ENCODE measurements at regions not wholly inside any gene's neighbourhood (a gene's known extent, or its start where the extent isn't known, plus 50 kb on each side); places are given as distances from the start of the nearest gene placed in this dataset.

DNA sequence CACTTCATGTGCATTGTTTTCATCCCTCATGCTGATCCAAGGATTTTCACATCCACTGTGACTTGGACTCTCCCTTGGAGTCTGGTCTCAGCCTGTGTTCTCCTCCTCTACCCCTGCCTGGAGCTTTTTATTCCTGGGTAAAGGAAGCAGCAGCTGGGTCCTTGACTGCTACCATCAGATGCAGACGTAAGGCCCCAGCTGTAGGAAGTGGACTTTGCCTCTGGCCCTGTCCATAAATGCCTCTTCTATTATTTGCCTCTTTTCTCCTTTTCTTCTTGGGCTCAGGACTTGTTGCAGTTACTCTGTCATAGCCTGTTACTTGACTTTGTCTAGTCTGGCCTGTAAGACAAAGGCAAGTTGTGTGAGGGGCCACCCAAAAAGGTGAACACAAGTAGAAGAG, 303.8 kb downstream of the NXPE2 start:
- Mint-ChIP-seq H3K4me3 (no peak overlapping the region), H3K27ac (no peak overlapping the region), H3K9me3 (no peaks in the 10 kb centered on the region), H3K36me3 (ENCODE audit: low read depth) (no peaks in the 10 kb centered on the region), H3K4me1 (ENCODE audit: low read depth) (no peaks in the 10 kb centered on the region), H3K27me3 (ENCODE audit: insufficient read depth) (no peaks in the 10 kb centered on the region)
- DNase-seq (ENCODE audit: low spot score): no peak
- intact Hi-C loops (cut with micrococcal nuclease): no loop called here

DNA sequence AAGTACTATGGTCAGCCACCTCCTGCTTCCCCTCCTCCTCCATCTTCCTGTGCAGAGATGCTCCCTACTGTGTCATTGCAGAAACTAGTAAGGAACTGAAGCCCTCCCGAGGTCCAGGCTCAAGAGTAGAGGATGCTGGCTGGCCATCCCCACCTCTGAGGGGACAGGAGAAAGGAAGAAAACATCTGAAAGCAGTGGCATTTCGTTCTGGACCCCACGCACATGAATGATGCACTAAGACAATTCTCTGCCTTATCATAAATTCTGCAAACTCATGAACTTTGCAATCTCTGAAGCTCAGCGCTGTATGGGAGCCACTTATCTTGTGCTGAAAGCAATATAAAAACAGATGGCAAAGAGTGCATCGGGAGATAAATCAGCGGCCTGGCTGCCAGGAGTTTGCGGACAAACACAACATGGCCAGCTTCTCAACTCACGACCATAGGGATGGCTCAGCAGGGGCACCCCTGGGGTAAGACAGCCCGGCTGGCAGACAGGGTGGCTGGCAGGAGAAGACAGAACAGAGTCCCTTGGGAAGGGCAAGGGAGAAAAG, 306.4 kb downstream of the NXPE2 start:
- Mint-ChIP-seq H3K27ac (no peak overlapping the region), H3K36me3 (ENCODE audit: low read depth) (no peaks in the 10 kb centered on the region), H3K9me3 (no peaks in the 10 kb centered on the region), H3K4me3 (no peak overlapping the region), H3K27me3 (ENCODE audit: insufficient read depth) (no peaks in the 10 kb centered on the region), H3K4me1 (ENCODE audit: low read depth) (no peaks in the 10 kb centered on the region)
- intact Hi-C loops (cut with micrococcal nuclease): no loop called here
- DNase-seq (ENCODE audit: low spot score): no peak

DNA sequence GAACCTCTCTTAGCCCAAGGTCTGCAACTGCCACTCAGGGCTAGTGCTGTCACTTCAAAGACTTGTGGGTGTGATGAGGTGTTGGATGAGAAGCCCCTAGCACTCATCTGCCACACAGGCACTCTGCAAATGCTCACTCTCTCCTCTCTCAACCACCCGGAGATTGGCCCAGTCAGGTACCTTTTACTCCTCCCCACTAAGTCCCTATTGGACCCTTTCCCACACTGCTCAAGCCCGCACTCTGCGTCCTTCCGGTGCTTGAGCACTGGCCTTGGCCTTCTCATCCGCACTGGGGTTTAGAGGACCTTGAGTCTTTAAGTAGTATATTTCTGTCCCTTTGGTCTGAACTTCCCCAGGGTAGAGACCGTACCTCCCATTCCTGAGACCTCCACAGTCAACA, 308.0 kb downstream of the NXPE2 start:
- H3K27ac Mint-ChIP-seq: no peak overlapping the region
- H3K4me1 Mint-ChIP-seq (ENCODE audit: low read depth): no peaks in the 10 kb centered on the region
- no peaks in the 10 kb centered on the region for H3K36me3 Mint-ChIP-seq (ENCODE audit: low read depth)
- H3K4me3 Mint-ChIP-seq: no peak overlapping the region
- peaks cover 2% of the 10 kb centered on the region for H3K27me3 Mint-ChIP-seq (ENCODE audit: insufficient read depth)
- intact Hi-C loops (cut with micrococcal nuclease): no loop called here
- DNase-seq (ENCODE audit: low spot score): no peak
- H3K9me3 Mint-ChIP-seq: no peaks in the 10 kb centered on the region

DNA sequence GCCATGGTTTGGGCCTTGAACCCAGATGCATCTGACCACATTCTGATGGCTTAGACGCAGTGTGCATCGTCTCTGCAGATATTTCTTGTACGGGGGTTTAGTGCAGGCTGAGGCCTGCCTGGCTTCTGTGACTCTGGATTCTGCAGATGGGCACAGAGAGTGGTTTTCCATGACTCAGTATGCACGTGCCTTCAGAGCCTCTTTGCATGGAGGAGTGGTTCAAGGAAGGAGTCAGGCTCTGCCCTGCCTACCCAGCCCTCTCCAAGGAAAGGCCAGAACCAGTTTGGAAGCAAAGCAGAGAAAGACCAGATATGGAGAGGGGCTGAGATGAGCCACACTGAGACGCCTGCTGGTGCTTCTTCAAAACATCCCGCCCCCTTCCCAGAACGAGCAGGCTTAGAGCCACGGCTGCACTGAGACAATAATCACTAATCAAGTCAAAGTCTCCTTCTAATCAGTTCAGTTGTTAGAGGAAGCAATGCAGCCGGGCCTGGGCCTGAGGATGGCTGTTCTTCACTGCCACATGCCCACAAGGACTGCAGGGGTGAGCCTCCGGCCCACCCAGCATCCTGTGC, 308.9 kb downstream of the NXPE2 start:
- Mint-ChIP-seq H3K27ac (no peak overlapping the region), H3K9me3 (no peaks in the 10 kb centered on the region), H3K4me3 (no peak overlapping the region), H3K27me3 (ENCODE audit: insufficient read depth) (peaks cover 2% of the 10 kb centered on the region), H3K4me1 (ENCODE audit: low read depth) (no peaks in the 10 kb centered on the region), H3K36me3 (ENCODE audit: low read depth) (no peaks in the 10 kb centered on the region)
- intact Hi-C loops (cut with micrococcal nuclease): no loop called here
- no peak for DNase-seq (ENCODE audit: low spot score)

DNA sequence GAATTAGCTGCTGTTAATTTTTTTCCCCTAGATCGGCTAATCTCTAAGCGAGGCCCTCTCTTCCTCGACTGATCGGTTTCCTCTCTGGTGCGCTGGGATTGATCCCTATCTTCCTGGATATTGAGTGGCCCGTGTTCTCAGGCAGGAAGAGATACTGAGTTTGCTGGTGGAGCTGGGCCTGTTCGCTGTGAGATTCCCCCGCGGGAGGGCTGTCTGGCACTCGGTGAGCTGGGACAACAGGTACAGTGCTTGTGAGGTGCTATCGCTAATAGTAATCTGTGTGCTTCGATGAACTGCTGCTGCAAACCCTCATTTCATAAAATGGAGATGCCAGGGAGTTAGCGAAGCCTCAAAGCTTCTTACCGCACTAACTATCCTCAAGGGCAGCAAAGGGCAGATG, 310.3 kb downstream of the NXPE2 start:
- Mint-ChIP-seq H3K36me3 (ENCODE audit: low read depth) (no peaks in the 10 kb centered on the region), H3K27me3 (ENCODE audit: insufficient read depth) (peaks cover 2% of the 10 kb centered on the region), H3K4me3 (no peak overlapping the region), H3K9me3 (no peaks in the 10 kb centered on the region), H3K27ac (no peak overlapping the region), H3K4me1 (ENCODE audit: low read depth) (no peaks in the 10 kb centered on the region)
- no peak for DNase-seq (ENCODE audit: low spot score)
- intact Hi-C loops (cut with micrococcal nuclease): no loop called here

DNA sequence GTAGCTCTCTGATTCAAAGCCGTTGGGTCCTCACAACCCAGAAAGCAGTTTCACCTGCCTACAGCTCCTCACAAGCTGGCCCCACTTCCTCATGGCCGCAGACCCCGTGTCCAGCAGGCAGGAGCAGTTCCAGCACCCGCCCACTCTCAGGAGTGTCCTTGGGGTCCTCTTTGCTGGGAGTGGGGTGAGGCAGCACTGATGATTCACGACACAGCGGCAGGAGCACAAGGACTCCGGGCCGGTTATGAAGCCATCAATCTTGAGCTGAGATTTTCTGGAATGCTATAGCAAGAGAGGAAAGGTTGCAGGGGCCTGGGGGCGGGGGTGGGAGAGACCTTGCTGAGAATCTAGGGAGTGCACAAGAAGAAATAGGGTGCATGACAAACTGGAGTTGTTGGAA, 311.2 kb downstream of the NXPE2 start:
- Mint-ChIP-seq H3K4me1 (ENCODE audit: low read depth) (no peaks in the 10 kb centered on the region), H3K27me3 (ENCODE audit: insufficient read depth) (peaks cover 2% of the 10 kb centered on the region), H3K9me3 (no peaks in the 10 kb centered on the region), H3K36me3 (ENCODE audit: low read depth) (no peaks in the 10 kb centered on the region), H3K4me3 (no peak overlapping the region), H3K27ac (no peak overlapping the region)
- intact Hi-C loops (cut with micrococcal nuclease): no loop called here
- DNase-seq (ENCODE audit: low spot score): no peak

DNA sequence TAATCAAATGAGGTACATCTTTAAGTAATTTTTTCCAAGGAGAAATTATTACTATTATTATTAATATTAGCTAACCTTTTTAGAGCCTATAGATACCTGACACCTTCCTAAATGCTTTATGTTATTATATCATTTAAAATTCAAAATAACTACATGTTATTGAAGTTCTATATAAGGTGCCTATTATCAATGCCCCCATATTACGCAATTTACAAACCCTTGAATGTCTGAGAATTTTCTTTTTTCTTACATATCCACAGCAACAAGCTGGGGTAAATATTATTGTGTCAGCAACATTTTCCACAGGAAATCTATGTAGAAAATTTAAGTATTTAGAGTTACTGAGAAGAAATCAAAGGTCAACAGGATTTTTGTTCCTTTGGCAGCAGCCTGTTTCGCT, 327.3 kb downstream of the NXPE2 start:
- intact Hi-C loops (cut with micrococcal nuclease): no loop called here
- Mint-ChIP-seq H3K27me3 (ENCODE audit: insufficient read depth) (no peaks in the 10 kb centered on the region), H3K9me3 (no peaks in the 10 kb centered on the region), H3K4me3 (no peak overlapping the region), H3K4me1 (ENCODE audit: low read depth) (no peaks in the 10 kb centered on the region), H3K27ac (no peak overlapping the region), H3K36me3 (ENCODE audit: low read depth) (no peaks in the 10 kb centered on the region)
- no peak for DNase-seq (ENCODE audit: low spot score)

DNA sequence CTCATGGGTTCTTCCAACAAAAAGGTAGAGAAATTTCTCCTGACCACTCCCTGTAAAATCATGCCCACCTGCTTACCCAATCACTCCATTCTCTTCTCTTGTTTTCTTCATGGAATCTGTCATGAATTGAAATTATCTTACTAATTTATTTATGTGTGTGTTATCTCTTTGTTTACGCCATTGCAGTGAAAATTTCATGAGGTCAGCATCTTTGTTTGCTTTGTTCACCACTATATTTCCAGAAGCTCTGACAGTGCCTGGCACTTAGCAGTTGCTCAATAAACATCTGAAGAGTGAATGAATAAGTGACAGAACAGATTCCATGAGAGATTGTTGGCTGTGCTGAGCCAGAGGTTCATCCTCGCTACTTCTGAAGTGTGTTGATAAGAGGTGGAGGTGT, 329.5 kb downstream of the NXPE2 start:
- H3K27me3 Mint-ChIP-seq (ENCODE audit: insufficient read depth): no peaks in the 10 kb centered on the region
- H3K9me3 Mint-ChIP-seq: no peaks in the 10 kb centered on the region
- DNase-seq (ENCODE audit: low spot score): no peak
- H3K27ac Mint-ChIP-seq: no peak overlapping the region
- intact Hi-C loops (cut with micrococcal nuclease): no loop called here
- no peak overlapping the region for H3K4me3 Mint-ChIP-seq
- no peaks in the 10 kb centered on the region for H3K4me1 Mint-ChIP-seq (ENCODE audit: low read depth)
- H3K36me3 Mint-ChIP-seq (ENCODE audit: low read depth): no peaks in the 10 kb centered on the region

DNA sequence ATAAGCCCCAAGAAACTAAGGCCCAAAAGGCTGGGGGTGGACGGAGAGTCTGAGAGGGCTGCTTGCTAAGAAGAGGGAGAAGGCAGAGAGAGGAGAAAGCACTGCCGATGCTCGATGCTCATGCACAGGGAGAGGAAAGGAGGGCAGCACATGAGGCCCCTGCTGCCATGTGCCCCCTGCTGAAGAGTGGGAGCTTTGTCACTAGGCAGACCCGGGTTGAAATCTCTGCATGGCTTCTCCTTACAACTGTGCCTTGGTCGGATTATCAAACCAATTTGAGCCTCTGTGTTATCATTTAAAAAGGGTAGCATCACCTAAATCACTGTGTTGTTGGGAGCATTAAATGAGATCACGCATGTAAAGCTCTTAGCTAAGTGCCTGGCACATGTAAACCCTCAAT, 330.5 kb downstream of the NXPE2 start:
- Mint-ChIP-seq H3K36me3 (ENCODE audit: low read depth) (no peaks in the 10 kb centered on the region), H3K27ac (no peak overlapping the region), H3K9me3 (no peaks in the 10 kb centered on the region), H3K4me3 (no peak overlapping the region), H3K4me1 (ENCODE audit: low read depth) (no peaks in the 10 kb centered on the region), H3K27me3 (ENCODE audit: insufficient read depth) (no peaks in the 10 kb centered on the region)
- intact Hi-C loops (cut with micrococcal nuclease): no loop called here
- no peak for DNase-seq (ENCODE audit: low spot score)

DNA sequence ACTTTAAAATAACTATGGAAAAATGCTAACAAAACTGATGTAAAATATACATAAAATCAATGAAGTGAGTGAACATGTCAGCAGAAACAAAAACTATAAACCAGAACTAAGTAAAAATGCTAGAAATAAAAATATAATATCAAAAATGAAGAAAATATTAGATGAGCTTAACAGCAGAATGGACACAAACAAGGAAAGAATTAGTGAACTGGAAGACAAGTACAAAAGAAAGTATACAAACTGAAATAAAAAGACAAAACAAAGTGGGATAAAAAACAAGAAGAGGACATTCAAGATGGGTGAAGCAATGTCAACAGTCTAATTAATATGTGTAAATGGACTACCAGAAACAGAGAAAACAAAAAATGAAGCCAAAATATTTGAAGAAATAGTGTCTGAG, 339.2 kb downstream of the NXPE2 start:
- Mint-ChIP-seq H3K4me3 (no peak overlapping the region), H3K27me3 (ENCODE audit: insufficient read depth) (no peaks in the 10 kb centered on the region), H3K27ac (no peak overlapping the region), H3K9me3 (peaks cover 9% of the 10 kb centered on the region), H3K36me3 (ENCODE audit: low read depth) (no peaks in the 10 kb centered on the region), H3K4me1 (ENCODE audit: low read depth) (no peaks in the 10 kb centered on the region)
- DNase-seq (ENCODE audit: low spot score): no peak
- intact Hi-C loops (cut with micrococcal nuclease): no loop called here

DNA sequence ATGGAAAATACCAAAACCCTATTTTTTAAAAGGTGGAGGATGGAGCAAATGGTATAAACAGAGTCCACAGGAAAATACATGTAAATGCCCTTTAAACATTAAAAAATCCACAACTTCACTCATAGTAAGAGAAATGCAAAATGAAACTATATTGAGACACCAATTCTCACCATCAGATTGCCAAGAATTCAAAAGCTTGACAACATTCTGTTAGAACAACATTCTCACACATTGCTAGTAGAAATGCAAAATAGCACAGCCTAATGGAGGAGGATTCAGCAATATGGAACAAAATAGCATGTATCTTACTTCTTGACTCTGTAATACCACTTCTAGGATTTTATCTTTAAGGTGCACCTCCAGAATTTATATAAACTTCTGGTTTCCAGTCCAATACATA, 351.8 kb downstream of the NXPE2 start:
- Mint-ChIP-seq H3K4me1 (ENCODE audit: low read depth) (no peaks in the 10 kb centered on the region), H3K27me3 (ENCODE audit: insufficient read depth) (no peaks in the 10 kb centered on the region), H3K27ac (no peak overlapping the region), H3K9me3 (peaks cover 6% of the 10 kb centered on the region), H3K4me3 (no peak overlapping the region), H3K36me3 (ENCODE audit: low read depth) (no peaks in the 10 kb centered on the region)
- no peak for DNase-seq (ENCODE audit: low spot score)
- intact Hi-C loops (cut with micrococcal nuclease): no loop called here

DNA sequence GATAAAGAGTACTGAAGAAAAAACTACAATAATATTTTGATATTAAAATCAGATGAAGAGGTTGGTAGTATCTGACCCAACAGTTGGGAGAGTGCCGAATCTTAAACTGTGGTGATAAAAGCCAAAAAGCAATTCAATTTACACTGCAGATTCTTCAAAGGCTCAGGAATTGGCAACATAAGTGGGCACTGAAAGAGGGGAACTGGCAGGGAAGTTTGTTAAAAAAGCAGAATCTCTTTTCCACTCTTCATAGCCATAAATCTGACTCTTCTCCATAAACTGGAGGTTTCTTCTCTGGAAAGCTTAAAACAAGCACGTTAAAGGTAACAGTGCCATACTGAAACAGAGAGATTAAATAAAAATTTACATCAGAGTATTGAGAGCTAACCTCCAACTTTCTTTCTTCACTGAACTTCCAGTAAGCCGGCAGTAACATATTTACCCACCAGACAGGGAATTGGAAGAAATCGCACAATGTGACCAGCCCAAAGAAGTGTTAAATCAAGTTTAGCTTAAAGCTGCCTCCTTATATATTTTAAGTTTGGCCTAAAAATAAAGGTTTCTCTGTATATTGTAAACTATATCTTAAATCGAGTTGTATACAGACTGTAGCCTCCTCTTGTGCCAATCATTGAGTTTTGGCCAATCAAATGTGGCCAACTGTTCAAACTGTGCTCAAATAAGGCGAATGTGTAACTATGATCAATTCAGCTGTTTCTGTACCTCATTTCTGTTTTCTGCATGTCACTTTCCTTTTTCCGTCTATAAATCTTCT, 358.3 kb downstream of the NXPE2 start:
- Mint-ChIP-seq H3K27ac (no peak overlapping the region), H3K27me3 (ENCODE audit: insufficient read depth) (no peaks in the 10 kb centered on the region), H3K9me3 (no peaks in the 10 kb centered on the region), H3K36me3 (ENCODE audit: low read depth) (no peaks in the 10 kb centered on the region), H3K4me3 (no peak overlapping the region), H3K4me1 (ENCODE audit: low read depth) (no peaks in the 10 kb centered on the region)
- intact Hi-C loops (cut with micrococcal nuclease): no loop called here
- DNase-seq (ENCODE audit: low spot score): no peak

DNA sequence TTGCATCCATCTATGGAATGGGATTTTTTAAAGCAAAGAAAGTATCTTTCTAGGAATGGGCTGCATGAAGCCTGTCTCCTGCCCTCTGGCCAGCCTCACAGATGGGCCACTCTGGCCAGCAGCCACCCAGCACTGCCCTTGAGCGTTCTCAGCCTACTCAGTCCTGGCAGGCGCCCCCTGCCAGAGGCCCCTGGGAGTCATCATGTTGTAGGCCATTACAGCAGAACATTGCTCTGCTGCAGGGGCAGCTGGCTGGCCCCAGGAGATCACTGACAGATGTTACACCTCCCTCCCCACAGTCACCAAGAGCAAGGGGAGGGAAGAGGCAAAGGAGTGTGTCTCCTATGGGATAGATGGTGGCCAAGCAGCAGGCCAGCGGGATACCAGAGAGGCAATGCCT, 363.7 kb downstream of the NXPE2 start:
- Mint-ChIP-seq H3K27me3 (ENCODE audit: insufficient read depth) (no peaks in the 10 kb centered on the region), H3K4me3 (no peak overlapping the region), H3K9me3 (no peaks in the 10 kb centered on the region), H3K27ac (no peak overlapping the region), H3K4me1 (ENCODE audit: low read depth) (no peaks in the 10 kb centered on the region), H3K36me3 (ENCODE audit: low read depth) (no peaks in the 10 kb centered on the region)
- intact Hi-C loops (cut with micrococcal nuclease): no loop called here
- DNase-seq (ENCODE audit: low spot score): no peak

Data from activated T-helper 1 cell treated with anti-CD3 and anti-CD28 coated beads, Interleukin-12 subunit alpha, Interleukin-12 subunit beta, Interleukin-2, Interleukin-4 antibody, amounts not matched to agents 30 ng/mL and 10 ng/mL and 1 ng/mL, durations not matched to agents 14 hours and 24 hours and 36 hours (primary cell).